ENCODE measurements at regions not wholly inside any gene's neighbourhood (a gene's known extent, or its start where the extent isn't known, plus 50 kb on each side); places are given as distances from the start of the nearest gene placed in this dataset.

GRCh38 chr1:5740450-5740849, 251.8 kb downstream of the NPHP4 start:
- no peak overlapping the region for H3K9ac ChIP-seq (ENCODE audit: insufficient read depth, low read length)
- no peak for TF ChIP-seq CTCF (conservative IDR thresholded peaks at IDR 0.05 in 1 of 2, IDR thresholded peaks at IDR 0.05 in 1 of 2; ENCODE audit: low read depth in 1 of 2, low read length in 2 of 2)
- no peak for TF ChIP-seq EZH2 (IDR thresholded peaks at IDR 0.05; ENCODE audit: low read length, missing control alignments)
- H2AFZ ChIP-seq (ENCODE audit: low read length), result no peak overlapping the region
- no peak for DNase-seq (ENCODE audit: low read depth in 2 of 2)
- H3K9me3 ChIP-seq (ENCODE audit: control insufficient read depth, insufficient read depth, low read depth, low read length), result no peaks in the 10 kb centered on the region
- no peaks in the 10 kb centered on the region for H3K27me3 ChIP-seq (ENCODE audit: control insufficient read depth, insufficient read depth, low read length)
- no peaks in the 10 kb centered on the region for H3K79me2 ChIP-seq (ENCODE audit: control insufficient read depth, insufficient read depth, low read length)
- H3K4me3 ChIP-seq (replicated peaks in 1 of 4; ENCODE audit: control extremely low read depth in 1 of 4, insufficient read depth in 1 of 4, low read depth in 3 of 4, low read length in 4 of 4), result no peak overlapping the region
- H4K20me1 ChIP-seq (ENCODE audit: control insufficient read depth, extremely low read depth, insufficient read depth, low read length), result no peaks in the 10 kb centered on the region
- no peak overlapping the region for H3K27ac ChIP-seq (ENCODE audit: insufficient read depth, low read length)
- no peaks in the 10 kb centered on the region for H3K36me3 ChIP-seq (ENCODE audit: control insufficient read depth, insufficient read depth, low read length)
- H3K4me2 ChIP-seq (ENCODE audit: extremely low read depth, insufficient read depth, low read length), result no peak overlapping the region
- H3K4me1 ChIP-seq (ENCODE audit: control insufficient read depth, extremely low read depth, insufficient read depth, low read length), result no peaks in the 10 kb centered on the region

- H3K27ac ChIP-seq (ENCODE audit: insufficient read depth, low read length), result no peak overlapping the region
- H3K4me2 ChIP-seq (ENCODE audit: extremely low read depth, insufficient read depth, low read length), result no peak overlapping the region
- no peak overlapping the region for H2AFZ ChIP-seq (ENCODE audit: low read length)
- no peaks in the 10 kb centered on the region for H3K4me1 ChIP-seq (ENCODE audit: control insufficient read depth, extremely low read depth, insufficient read depth, low read length)
- TF ChIP-seq CTCF (conservative IDR thresholded peaks at IDR 0.05 in 1 of 2, IDR thresholded peaks at IDR 0.05 in 1 of 2; ENCODE audit: low read depth in 1 of 2, low read length in 2 of 2), result no peak
- no peak for TF ChIP-seq EZH2 (IDR thresholded peaks at IDR 0.05; ENCODE audit: low read length, missing control alignments)
- no peaks in the 10 kb centered on the region for H3K79me2 ChIP-seq (ENCODE audit: control insufficient read depth, insufficient read depth, low read length)
- H3K4me3 ChIP-seq (replicated peaks in 1 of 4; ENCODE audit: control extremely low read depth in 1 of 4, insufficient read depth in 1 of 4, low read depth in 3 of 4, low read length in 4 of 4), result no peak overlapping the region
- H3K9me3 ChIP-seq (ENCODE audit: control insufficient read depth, insufficient read depth, low read depth, low read length), result no peaks in the 10 kb centered on the region
- no peak overlapping the region for H3K9ac ChIP-seq (ENCODE audit: insufficient read depth, low read length)
- DNase-seq (ENCODE audit: low read depth in 2 of 2), result no peak
- no peaks in the 10 kb centered on the region for H3K36me3 ChIP-seq (ENCODE audit: control insufficient read depth, insufficient read depth, low read length)
- no peaks in the 10 kb centered on the region for H4K20me1 ChIP-seq (ENCODE audit: control insufficient read depth, extremely low read depth, insufficient read depth, low read length)
- no peaks in the 10 kb centered on the region for H3K27me3 ChIP-seq (ENCODE audit: control insufficient read depth, insufficient read depth, low read length)
Measured at GRCh38 chr1:5739561-5740078, 252.6 kb downstream of the NPHP4 start.

- no peak overlapping the region for H2AFZ ChIP-seq (ENCODE audit: low read length)
- H3K27ac ChIP-seq (ENCODE audit: insufficient read depth, low read length), result no peak overlapping the region
- no peaks in the 10 kb centered on the region for H4K20me1 ChIP-seq (ENCODE audit: control insufficient read depth, extremely low read depth, insufficient read depth, low read length)
- no peak overlapping the region for H3K4me3 ChIP-seq (replicated peaks in 1 of 4; ENCODE audit: control extremely low read depth in 1 of 4, insufficient read depth in 1 of 4, low read depth in 3 of 4, low read length in 4 of 4)
- no peak overlapping the region for H3K9ac ChIP-seq (ENCODE audit: insufficient read depth, low read length)
- no peak for TF ChIP-seq EZH2 (IDR thresholded peaks at IDR 0.05; ENCODE audit: low read length, missing control alignments)
- H3K9me3 ChIP-seq (ENCODE audit: control insufficient read depth, insufficient read depth, low read depth, low read length), result no peaks in the 10 kb centered on the region
- H3K36me3 ChIP-seq (ENCODE audit: control insufficient read depth, insufficient read depth, low read length), result no peaks in the 10 kb centered on the region
- no peak for DNase-seq (ENCODE audit: low read depth in 2 of 2)
- no peak overlapping the region for H3K4me2 ChIP-seq (ENCODE audit: extremely low read depth, insufficient read depth, low read length)
- no peaks in the 10 kb centered on the region for H3K4me1 ChIP-seq (ENCODE audit: control insufficient read depth, extremely low read depth, insufficient read depth, low read length)
- H3K79me2 ChIP-seq (ENCODE audit: control insufficient read depth, insufficient read depth, low read length), result no peaks in the 10 kb centered on the region
- no peaks in the 10 kb centered on the region for H3K27me3 ChIP-seq (ENCODE audit: control insufficient read depth, insufficient read depth, low read length)
Measured at GRCh38 chr1:5738911-5739462, 253.2 kb downstream of the NPHP4 start.

All from fibroblast of lung (primary cell).